ENCODE measurements at regions not wholly inside any gene's neighbourhood (a gene's known extent, or its start where the extent isn't known, plus 50 kb on each side); places are given as distances from the start of the nearest gene placed in this dataset.

- TF ChIP-seq, protein P1, sequence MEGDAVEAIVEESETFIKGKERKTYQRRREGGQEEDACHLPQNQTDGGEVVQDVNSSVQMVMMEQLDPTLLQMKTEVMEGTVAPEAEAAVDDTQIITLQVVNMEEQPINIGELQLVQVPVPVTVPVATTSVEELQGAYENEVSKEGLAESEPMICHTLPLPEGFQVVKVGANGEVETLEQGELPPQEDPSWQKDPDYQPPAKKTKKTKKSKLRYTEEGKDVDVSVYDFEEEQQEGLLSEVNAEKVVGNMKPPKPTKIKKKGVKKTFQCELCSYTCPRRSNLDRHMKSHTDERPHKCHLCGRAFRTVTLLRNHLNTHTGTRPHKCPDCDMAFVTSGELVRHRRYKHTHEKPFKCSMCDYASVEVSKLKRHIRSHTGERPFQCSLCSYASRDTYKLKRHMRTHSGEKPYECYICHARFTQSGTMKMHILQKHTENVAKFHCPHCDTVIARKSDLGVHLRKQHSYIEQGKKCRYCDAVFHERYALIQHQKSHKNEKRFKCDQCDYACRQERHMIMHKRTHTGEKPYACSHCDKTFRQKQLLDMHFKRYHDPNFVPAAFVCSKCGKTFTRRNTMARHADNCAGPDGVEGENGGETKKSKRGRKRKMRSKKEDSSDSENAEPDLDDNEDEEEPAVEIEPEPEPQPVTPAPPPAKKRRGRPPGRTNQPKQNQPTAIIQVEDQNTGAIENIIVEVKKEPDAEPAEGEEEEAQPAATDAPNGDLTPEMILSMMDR (conservative IDR thresholded peaks at IDR 0.05; ENCODE audit: low read depth, low read length) = no peak
- H3K4me3 ChIP-seq (ENCODE audit: low read depth, low read length) = no peak overlapping the region
- peak; percentile 5 for DNase-seq (ENCODE audit: low read depth)
These were observed 165.0 kb downstream of the CHST1 start for GRCh38 chr11:45500451-45500850.

GRCh38 chr11:45494738-45495137, 170.7 kb downstream of the CHST1 start:
- no peak for DNase-seq (ENCODE audit: low read depth)
- no peak overlapping the region for H3K4me3 ChIP-seq (ENCODE audit: low read depth, low read length)
- TF ChIP-seq, protein P1 (conservative IDR thresholded peaks at IDR 0.05; ENCODE audit: low read depth, low read length) = no peak

DNA sequence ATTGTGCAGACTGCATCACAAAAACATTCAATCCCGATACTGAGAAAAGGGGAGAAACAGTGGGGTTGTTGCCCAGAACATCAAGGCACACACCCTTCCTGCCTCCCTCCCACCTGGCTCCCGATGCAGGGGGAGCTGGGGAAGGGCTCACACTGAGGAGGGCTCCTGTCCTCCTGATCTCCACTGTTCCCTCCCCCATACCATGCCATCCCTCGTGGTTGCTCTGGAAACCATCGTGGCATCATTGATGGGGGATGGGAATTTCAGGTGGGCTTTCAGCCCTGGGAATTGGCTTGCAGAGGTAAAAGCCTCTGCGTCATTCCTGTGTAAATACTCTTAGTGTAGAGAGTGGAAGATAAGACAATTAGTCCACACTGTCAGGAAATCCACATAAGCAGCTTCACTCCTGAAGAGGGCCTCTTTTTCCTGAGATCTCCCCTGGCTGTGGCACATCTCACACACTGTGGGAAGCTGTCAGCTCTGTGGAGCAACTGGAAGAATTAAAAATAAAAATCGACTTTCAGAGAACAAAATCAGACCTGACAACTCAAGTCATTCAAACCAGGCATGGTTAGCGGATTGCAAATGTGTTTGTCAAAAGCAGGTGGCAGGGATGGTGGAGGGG, 176.0 kb downstream of the CHST1 start:
- DNase-seq (ENCODE audit: low read depth) = no peak
- TF ChIP-seq, protein P1 (conservative IDR thresholded peaks at IDR 0.05; ENCODE audit: low read depth, low read length) = no peak
- H3K4me3 ChIP-seq (ENCODE audit: low read depth, low read length) = no peak overlapping the region

- DNase-seq (ENCODE audit: low read depth) = no peak
- H3K4me3 ChIP-seq (ENCODE audit: low read depth, low read length) = no peak overlapping the region
- TF ChIP-seq, protein P1 (conservative IDR thresholded peaks at IDR 0.05; ENCODE audit: low read depth, low read length) = no peak
These were observed 179.0 kb downstream of the CHST1 start for GRCh38 chr11:45486461-45486860.

- TF ChIP-seq, protein P1 (conservative IDR thresholded peaks at IDR 0.05; ENCODE audit: low read depth, low read length) = peak; percentile 19
These were observed 180.2 kb downstream of the CHST1 start for GRCh38 chr11:45485070-45485707.

GRCh38 chr11:45484326-45484883, 181.0 kb downstream of the CHST1 start:
- TF ChIP-seq, protein P1 (conservative IDR thresholded peaks at IDR 0.05; ENCODE audit: low read depth, low read length) = no peak
- DNase-seq (ENCODE audit: low read depth) = no peak
- no peak overlapping the region for H3K4me3 ChIP-seq (ENCODE audit: low read depth, low read length)

More at GRCh38 chr11:45485070-45485707, 180.2 kb downstream of the CHST1 start:
- DNase-seq (ENCODE audit: low read depth) = peak; percentile 6
- no peak overlapping the region for H3K4me3 ChIP-seq (ENCODE audit: low read depth, low read length)
